H54 (cell line): ENCODE measurements at regions not wholly inside any gene's neighbourhood (a gene's known extent, or its start where the extent isn't known, plus 50 kb on each side); places are given as distances from the start of the nearest gene placed in this dataset.

Source experiments
- DNase-seq: peaks from one replicate; pipeline ENCODE4 v3.0.0; 2011; ENCODE audit warnings: low spot score, mixed read lengths; ENCODE audit not compliant: insufficient read length
- FAIRE-seq: peaks from 3 replicates; lab custom pipeline; 2011; peaks lifted over from hg19 to GRCh38; lab: Jason Lieb, UNC
- POLR2A ChIP-seq: IDR thresholded peaks from 2 replicates; pipeline ENCODE4 v1.6.1; 2011; ENCODE audit warnings: low read depth, mild to moderate bottlenecking, low read length

DNA sequence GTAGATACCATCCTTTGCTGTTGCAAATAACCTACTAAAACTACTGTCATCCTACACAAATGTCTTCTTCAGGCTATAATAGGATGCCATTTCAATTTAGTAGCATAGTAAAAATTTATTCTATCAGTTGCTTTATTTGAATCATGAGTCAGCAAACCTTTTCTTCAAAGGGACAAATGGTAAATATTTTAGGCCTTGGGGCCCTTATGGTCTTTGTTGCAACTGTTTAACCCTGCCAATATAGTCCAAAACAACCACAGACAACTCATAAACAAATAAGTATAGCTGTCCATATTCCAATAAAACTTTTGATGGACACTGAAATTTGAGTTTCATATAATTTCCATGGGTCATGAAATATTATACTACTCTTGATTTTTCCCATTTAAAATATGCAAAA lies 54.0 kb upstream of the CCBE1 start:
- FAIRE-seq: no peak
- TF ChIP-seq POLR2A: no peak
- DNase-seq: no peak

DNA sequence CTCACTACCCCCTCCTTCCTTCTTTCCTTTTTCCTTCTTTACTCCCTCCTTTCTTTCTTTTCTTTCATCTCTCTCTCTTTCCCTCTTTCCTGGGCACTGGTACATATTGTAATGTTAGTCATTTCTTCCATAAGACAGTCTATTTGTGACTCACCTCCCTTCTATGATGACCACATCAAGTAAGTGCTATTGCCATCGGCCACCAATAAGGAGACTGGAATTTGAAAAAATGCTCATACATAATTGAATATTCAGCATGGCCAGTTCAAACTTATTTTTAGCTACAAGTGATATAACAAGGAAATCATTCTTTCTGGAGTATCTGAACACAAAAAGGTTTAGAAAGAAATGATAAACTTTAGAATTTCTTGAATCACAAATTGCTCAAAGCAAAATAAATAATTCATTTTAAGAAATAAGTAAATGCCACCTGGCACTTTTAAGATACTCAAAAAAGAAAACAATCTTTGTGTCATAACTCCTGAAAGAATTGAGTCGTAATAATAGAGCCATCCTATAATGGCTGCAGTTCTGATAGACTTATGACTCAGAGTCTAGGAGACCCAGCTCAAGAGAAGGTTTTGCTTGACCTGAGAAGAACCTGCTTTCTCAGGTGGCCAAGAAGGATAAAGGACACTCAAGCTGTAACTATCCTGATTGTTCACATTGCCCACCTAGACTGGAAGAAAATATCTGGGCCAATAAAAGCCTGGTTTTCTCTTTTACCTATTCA lies 51.6 kb upstream of the CCBE1 start:
- peak; percentile 70 for FAIRE-seq
- no peak for DNase-seq
- TF ChIP-seq POLR2A: no peak
